IMR-90 (cell line): ENCODE measurements at regions not wholly inside any gene's neighbourhood (a gene's known extent, or its start where the extent isn't known, plus 50 kb on each side); places are given as distances from the start of the nearest gene placed in this dataset.
A peak's percentile ranks its signal among the peaks of the same experiment; 100 is the strongest.

Experiments used
- ATAC-seq: fragments of 200-7000 bp; cut with Tn5 transposase; 2 replicates; pipeline ENCODE4 v1.9.1; 2020; ENCODE audit warnings: low read depth, mild to moderate bottlenecking, moderate library complexity
- BruUV-seq: library from RNA; stranded (reverse); fragments of 400-500 nt; replicated peaks from 2 replicates; lab custom pipeline; 2021; lab: Mats Ljungman, UMichigan
- CTCF ChIA-PET: fragments of 300-600 bp; formaldehyde crosslinking; extraction: SDS; loops from one replicate; lab custom pipeline; 2021; ENCODE audit warnings: antibody characterized with exemption; lab: Yijun Ruan, JAX
- POLR2A ChIA-PET: fragments of 300-600 bp; sonication (Branson Sonifier 250); formaldehyde crosslinking; loops from one replicate; lab custom pipeline; 2022; ENCODE audit warnings: antibody characterized with exemption; ENCODE audit not compliant: unreplicated experiment; lab: Charles Lee
- DNase-seq: peaks from one replicate; pipeline ENCODE4 v3.0.0; 2013
- H2AFZ ChIP-seq: replicated peaks from 2 replicates; pipeline ENCODE3; 2013; ENCODE audit warnings: low read length, mild to moderate bottlenecking; ENCODE audit not compliant: poor library complexity
- H2AK5ac ChIP-seq: 2 replicates; pipeline ENCODE4 v1.6.1; 2013; ENCODE audit warnings: low read depth, low read length, inconsistent platforms
- H2AK9ac ChIP-seq: replicated peaks from 2 replicates; pipeline ENCODE3; 2013; ENCODE audit warnings: mild to moderate bottlenecking, low read depth, low read length, moderate library complexity; ENCODE audit not compliant: poor library complexity
- H2BK120ac ChIP-seq: 2 replicates; pipeline ENCODE4 v1.6.1; 2013; ENCODE audit warnings: low read depth, low read length, inconsistent platforms
- H2BK15ac ChIP-seq: 3 replicates; pipeline ENCODE4 v1.6.1; 2013; ENCODE audit warnings: low read depth, low read length, inconsistent platforms
- H2BK20ac ChIP-seq: 2 replicates; pipeline ENCODE4 v1.6.1; 2013; ENCODE audit warnings: low read depth, mild to moderate bottlenecking, inconsistent platforms, low read length, moderate library complexity
- H2BK5ac ChIP-seq: 2 replicates; pipeline ENCODE4 v1.6.1; 2013; ENCODE audit warnings: mild to moderate bottlenecking, low read depth, low read length, inconsistent platforms; ENCODE audit not compliant: poor library complexity, severe bottlenecking
- H3K14ac ChIP-seq: replicated peaks from 2 replicates; pipeline ENCODE4 v1.6.1; 2013; ENCODE audit warnings: low read depth, low read length, inconsistent platforms
- H3K18ac ChIP-seq: 2 replicates; pipeline ENCODE4 v1.6.1; 2013; ENCODE audit warnings: low read depth, low read length, control low read depth
- H3K23ac ChIP-seq: 2 replicates; pipeline ENCODE4 v1.6.1; 2013; ENCODE audit warnings: low read depth, low read length, inconsistent platforms
- H3K27ac ChIP-seq: 2 replicates; pipeline ENCODE4 v1.5.1; 2013; ENCODE audit warnings: mild to moderate bottlenecking, control low read depth, low read length; ENCODE audit not compliant: insufficient read depth
- H3K27me3 ChIP-seq: 2 replicates; pipeline ENCODE4 v1.6.1; 2013; ENCODE audit warnings: low read length; ENCODE audit not compliant: control insufficient read depth, insufficient read depth
- H3K36me3 ChIP-seq: 2 replicates; pipeline ENCODE4 v1.6.1; 2013; ENCODE audit warnings: low read length, mixed read lengths; ENCODE audit not compliant: control insufficient read depth, insufficient read depth
- H3K4ac ChIP-seq: 2 replicates; pipeline ENCODE4 v1.6.1; 2013; ENCODE audit warnings: low read depth, low read length, inconsistent platforms
- H3K4me1 ChIP-seq: 2 replicates; pipeline ENCODE4 v1.6.1; 2013; ENCODE audit warnings: low read length, mixed read lengths; ENCODE audit not compliant: control insufficient read depth, insufficient read depth
- H3K4me2 ChIP-seq: 2 replicates; pipeline ENCODE4 v1.6.1; 2013; ENCODE audit warnings: low read depth, mild to moderate bottlenecking, control low read depth, low read length, moderate library complexity
- H3K4me3 ChIP-seq: 2 replicates; pipeline ENCODE4 v1.5.1; 2013; ENCODE audit warnings: low read depth, mild to moderate bottlenecking, control low read depth, low read length, moderate library complexity; ENCODE audit not compliant: insufficient read depth
- H3K56ac ChIP-seq: 2 replicates; pipeline ENCODE4 v1.6.1; 2013; ENCODE audit warnings: low read length, inconsistent platforms; ENCODE audit not compliant: insufficient read depth; ENCODE audit errors: extremely low read depth
- H3K79me1 ChIP-seq, 2 experiments: 2 replicates each; pipeline ENCODE4 v1.6.1; 2013; ENCODE audit warnings: low read length in 2 of 2, inconsistent platforms in 1 of 2, low read depth in 1 of 2
- H3K9ac ChIP-seq: 2 replicates; pipeline ENCODE4 v1.6.1; 2013; ENCODE audit warnings: low read depth, low read length, control low read depth
- H3K9me1 ChIP-seq: 2 replicates; pipeline ENCODE4 v1.6.1; 2013; ENCODE audit warnings: low read length, inconsistent platforms; ENCODE audit not compliant: insufficient read depth
- H3K9me3 ChIP-seq: 2 replicates; pipeline ENCODE4 v1.6.1; 2013; ENCODE audit warnings: low read length; ENCODE audit not compliant: control insufficient read depth, insufficient read depth
- H4K20me1 ChIP-seq: 2 replicates; pipeline ENCODE4 v1.6.1; 2013; ENCODE audit warnings: low read length, inconsistent platforms; ENCODE audit not compliant: insufficient read depth
- H4K5ac ChIP-seq: 2 replicates; pipeline ENCODE4 v1.6.1; 2013; ENCODE audit warnings: mild to moderate bottlenecking, low read depth, low read length, control low read depth
- H4K8ac ChIP-seq, 2 experiments: 2 replicates each; pipeline ENCODE4 v1.6.1; 2013; ENCODE audit warnings: low read depth in 2 of 2, low read length in 2 of 2, control low read depth in 1 of 2, inconsistent platforms in 1 of 2
- H4K91ac ChIP-seq: 2 replicates; pipeline ENCODE4 v1.6.1; 2013; ENCODE audit warnings: low read depth, low read length, inconsistent platforms; ENCODE audit not compliant: insufficient read depth
- ELK1 ChIP-seq: fragments of 150-350 bp; IDR thresholded peaks from 2 replicates; pipeline ENCODE4 v1.6.1; 2016; ENCODE audit warnings: low read depth, mild to moderate bottlenecking, low read length, moderate library complexity, borderline replicate concordance
- MXI1 ChIP-seq: IDR thresholded peaks from 2 replicates; pipeline ENCODE4 v1.6.1; 2012; ENCODE audit warnings: low read depth, mild to moderate bottlenecking, low read length, moderate library complexity, borderline replicate concordance
- WGBS, 2 experiments: methylation state at CpG; one replicate each; pipeline versions ENCODE4 v1.1.5 to v1.1.7; 2013; ENCODE audit warnings: missing lambda C conversion rate in 2 of 2; ENCODE audit not compliant: insufficient read length in 1 of 2; ENCODE audit errors: extremely low coverage in 2 of 2; 5-methylcytosine and 5-hydroxymethylcytosine counted together
- dilution Hi-C: fragments of 300-500 bp; cut with HindIII; formaldehyde crosslinking; loops from one replicate; pipeline ENCODE4 v1.14.3; 2018; ENCODE audit warnings: low sequenced_read_pairs; ENCODE audit not compliant: unreplicated experiment
- in situ Hi-C: fragments of 300-500 bp; cut with MboI; formaldehyde crosslinking; loops from 3 replicates; pipeline ENCODE4 v1.14.3; 2019; ENCODE audit warnings: low sequenced_read_pairs, inconsistent platforms, mixed read lengths
- intact Hi-C: fragments of 100-400 bp; cut with micrococcal nuclease; formaldehyde crosslinking; loops from 2 replicates; pipeline ENCODE4 v1.10.0; 2022

- H2AFZ ChIP-seq = no peak overlapping the region
- no peak overlapping the region for H2AK9ac ChIP-seq
- dilution Hi-C loops = no loop called here
- intact Hi-C loops = no loop called here
- H3K56ac ChIP-seq = no peak overlapping the region
- H3K27ac ChIP-seq = no peak overlapping the region
- H3K9ac ChIP-seq = no peak overlapping the region
- no peaks in the 10 kb centered on the region for H3K4me1 ChIP-seq
- no peak for ATAC-seq
- DNase-seq = peak; percentile 15
- ChIA-PET POLR2A (no interaction called here), CTCF (no interaction called here)
- H3K36me3 ChIP-seq = no peaks in the 10 kb centered on the region
- no peak overlapping the region for H3K4ac ChIP-seq
- no peak overlapping the region for H3K4me3 ChIP-seq
- no peak overlapping the region for H4K91ac ChIP-seq
- no peak overlapping the region for H4K5ac ChIP-seq
- H3K23ac ChIP-seq = no peak overlapping the region
- WGBS, 2 experiments = 100% methylated on average over 1 of the region's 3 CpGs; no CpG with 5 or more reads in 1 of the 2 experiments
- no peaks in the 10 kb centered on the region for H3K9me1 ChIP-seq
- no peak overlapping the region for H4K8ac ChIP-seq
- H2AK5ac ChIP-seq = no peak overlapping the region
- no peak overlapping the region for H3K4me2 ChIP-seq
- no peak overlapping the region for H3K14ac ChIP-seq
- H2BK15ac ChIP-seq = no peak overlapping the region
- no peak overlapping the region for H2BK120ac ChIP-seq
- H4K20me1 ChIP-seq = no peaks in the 10 kb centered on the region
- H3K9me3 ChIP-seq = peaks cover 3% of the 10 kb centered on the region
- in situ Hi-C loops = no loop called here
- no peaks in the 10 kb centered on the region for H3K27me3 ChIP-seq
- H2BK20ac ChIP-seq = no peak overlapping the region
- BruUV-seq = no TSS peak
- H2BK5ac ChIP-seq = no peak overlapping the region
- no peaks in the 10 kb centered on the region for H3K79me1 ChIP-seq
- H3K18ac ChIP-seq = no peak overlapping the region
- TF ChIP-seq MXI1 = no peak
- no peak for TF ChIP-seq ELK1
These were observed 70.0 kb upstream of the ALDH1A3 start for GRCh38 chr15:100809587-100809986.
